ENCODE measurements at regions not wholly inside any gene's neighbourhood (a gene's known extent, or its start where the extent isn't known, plus 50 kb on each side); places are given as distances from the start of the nearest gene placed in this dataset.

GRCh38 chr21:36636016-36636415, 62.9 kb upstream of the SIM2 start:
- FAIRE-seq = no peak
- no peaks in the 10 kb centered on the region for H3K4me1 ChIP-seq (ENCODE audit: control insufficient read depth, extremely low read depth, insufficient read depth, low read length)
- no peaks in the 10 kb centered on the region for H3K36me3 ChIP-seq (ENCODE audit: control insufficient read depth in 2 of 2, extremely low read depth in 1 of 2, insufficient read depth in 2 of 2, low read length in 2 of 2)
- no peak overlapping the region for H3K4me2 ChIP-seq (ENCODE audit: control insufficient read depth, extremely low read depth, insufficient read depth, low read depth, low read length)
- peaks cover 2% of the 10 kb centered on the region for H3K27me3 ChIP-seq (ENCODE audit: control insufficient read depth, extremely low read depth, insufficient read depth, low read length)
- no peak for DNase-seq (ENCODE audit: low read depth, low spot score)
- no peaks in the 10 kb centered on the region for H3K79me2 ChIP-seq (ENCODE audit: control insufficient read depth, insufficient read depth, low read length)
- no peaks in the 10 kb centered on the region for H3K9me3 ChIP-seq (ENCODE audit: control insufficient read depth, low read depth, low read length)
- H3K9me1 ChIP-seq (ENCODE audit: control insufficient read depth, extremely low read depth, insufficient read depth, low read length) = no peaks in the 10 kb centered on the region
- dilution Hi-C loops (cut with MboI; ENCODE audit: extremely low pct_ligation_motif_present, low sequenced_read_pairs) = no loop called here
- H4K20me1 ChIP-seq (ENCODE audit: control insufficient read depth, extremely low read depth, insufficient read depth, low read length) = no peaks in the 10 kb centered on the region
- no peak overlapping the region for H3K9ac ChIP-seq (ENCODE audit: control insufficient read depth, extremely low read depth, insufficient read depth, low read length)
- no peak overlapping the region for H3K27ac ChIP-seq (ENCODE audit: control insufficient read depth, insufficient read depth, low read length)
- H3K4me3 ChIP-seq (ENCODE audit: control insufficient read depth in 2 of 3, extremely low read depth in 1 of 3, insufficient read depth in 2 of 3, low read depth in 1 of 3, low read length in 3 of 3) = no peak overlapping the region
- TF ChIP-seq EZH2 (IDR thresholded peaks at IDR 0.05; ENCODE audit: low read length) (no peak), CTCF (optimal IDR thresholded peaks at IDR 0.05 in 1 of 3, IDR thresholded peaks at IDR 0.05 in 1 of 3, conservative IDR thresholded peaks at IDR 0.05 in 1 of 3; ENCODE audit: extremely low read depth in 1 of 3, insufficient read depth in 2 of 3, low read length in 3 of 3) (no peak)
- no peak overlapping the region for H2AFZ ChIP-seq (ENCODE audit: control insufficient read depth, low read length)

GRCh38 chr21:36636439-36636838, 62.5 kb upstream of the SIM2 start:
- Histone ChIP-seq H3K9me3 (ENCODE audit: control insufficient read depth, low read depth, low read length) (no peaks in the 10 kb centered on the region), H3K9ac (ENCODE audit: control insufficient read depth, extremely low read depth, insufficient read depth, low read length) (no peak overlapping the region), H3K4me1 (ENCODE audit: control insufficient read depth, extremely low read depth, insufficient read depth, low read length) (no peaks in the 10 kb centered on the region), H3K36me3 (ENCODE audit: control insufficient read depth in 2 of 2, extremely low read depth in 1 of 2, insufficient read depth in 2 of 2, low read length in 2 of 2) (no peaks in the 10 kb centered on the region), H3K4me2 (ENCODE audit: control insufficient read depth, extremely low read depth, insufficient read depth, low read depth, low read length) (no peak overlapping the region), H2AFZ (ENCODE audit: control insufficient read depth, low read length) (no peak overlapping the region), H3K4me3 (ENCODE audit: control insufficient read depth in 2 of 3, extremely low read depth in 1 of 3, insufficient read depth in 2 of 3, low read depth in 1 of 3, low read length in 3 of 3) (no peak overlapping the region), H3K79me2 (ENCODE audit: control insufficient read depth, insufficient read depth, low read length) (no peaks in the 10 kb centered on the region), H3K27ac (ENCODE audit: control insufficient read depth, insufficient read depth, low read length) (no peak overlapping the region), H4K20me1 (ENCODE audit: control insufficient read depth, extremely low read depth, insufficient read depth, low read length) (no peaks in the 10 kb centered on the region), H3K27me3 (ENCODE audit: control insufficient read depth, extremely low read depth, insufficient read depth, low read length) (peaks cover 2% of the 10 kb centered on the region), H3K9me1 (ENCODE audit: control insufficient read depth, extremely low read depth, insufficient read depth, low read length) (no peaks in the 10 kb centered on the region)
- no peak for FAIRE-seq
- dilution Hi-C loops (cut with MboI; ENCODE audit: extremely low pct_ligation_motif_present, low sequenced_read_pairs) = no loop called here
- DNase-seq (ENCODE audit: low read depth, low spot score) = no peak
- TF ChIP-seq CTCF (optimal IDR thresholded peaks at IDR 0.05 in 1 of 3, IDR thresholded peaks at IDR 0.05 in 1 of 3, conservative IDR thresholded peaks at IDR 0.05 in 1 of 3; ENCODE audit: extremely low read depth in 1 of 3, insufficient read depth in 2 of 3, low read length in 3 of 3) = no peak
- TF ChIP-seq EZH2 (IDR thresholded peaks at IDR 0.05; ENCODE audit: low read length) = no peak

All from keratinocyte (primary cell).